PC-3 (cell line): ENCODE measurements at regions not wholly inside any gene's neighbourhood (a gene's known extent, or its start where the extent isn't known, plus 50 kb on each side); places are given as distances from the start of the nearest gene placed in this dataset.
A peak's percentile ranks its signal among the peaks of the same experiment; 100 is the strongest.

ENCODE experiments used
- ATAC-seq: fragments of 200-7000 bp; cut with Tn5 transposase; 2 replicates; pipeline ENCODE4 v1.9.1; 2020; ENCODE audit warnings: mild to moderate bottlenecking, moderate library complexity
- BruUV-seq: library from RNA; stranded (reverse); fragments of 400-500 nt; replicated peaks from 2 replicates; lab custom pipeline; 2021; lab: Mats Ljungman, UMichigan
- CTCF ChIA-PET: fragments of 300-600 bp; sonication (Branson Sonifier 250); formaldehyde crosslinking; loops from one replicate; lab custom pipeline; 2022; ENCODE audit warnings: antibody characterized with exemption; lab: Charles Lee
- POLR2A ChIA-PET: fragments of 300-600 bp; sonication (Branson Sonifier 250); formaldehyde crosslinking; loops from one replicate; lab custom pipeline; 2022; ENCODE audit warnings: antibody characterized with exemption; ENCODE audit not compliant: unreplicated experiment; lab: Charles Lee
- DNase-seq: peaks from one replicate; pipeline ENCODE4 v3.0.0-alpha.2; 2015
- H2AFZ ChIP-seq: fragments of 300-600 bp; sonication (generic); 2 replicates; pipeline ENCODE4 v1.6.0; 2016; ENCODE audit warnings: antibody characterized with exemption, low read length
- H3F3A ChIP-seq: fragments of 300-600 bp; sonication (generic); one replicate; pipeline ENCODE4 v1.6.0; 2017; ENCODE audit warnings: antibody characterized with exemption, low read length, control low read depth, mild to moderate bottlenecking; ENCODE audit not compliant: unreplicated experiment
- H3K27ac ChIP-seq: fragments of 300-600 bp; sonication (generic); 2 replicates; pipeline ENCODE4 v1.5.1; 2016; ENCODE audit warnings: mild to moderate bottlenecking, low read length
- H3K27me3 ChIP-seq: fragments of 300-600 bp; sonication (generic); 2 replicates; pipeline ENCODE4 v1.6.1; 2016; ENCODE audit warnings: low read length, mixed read lengths
- H3K36me3 ChIP-seq: fragments of 300-600 bp; sonication (generic); 2 replicates; pipeline ENCODE4 v1.6.1; 2016; ENCODE audit warnings: low read depth, mixed run types, low read length, mixed read lengths
- H3K4me1 ChIP-seq: fragments of 300-600 bp; sonication (generic); 2 replicates; pipeline ENCODE4 v1.5.1; 2016; ENCODE audit warnings: low read length; ENCODE audit not compliant: insufficient read depth
- H3K4me2 ChIP-seq: fragments of 300-600 bp; sonication (generic); 2 replicates; pipeline ENCODE4 v1.6.0; 2016; ENCODE audit warnings: low read length
- H3K4me3 ChIP-seq: fragments of 300-600 bp; sonication (generic); 2 replicates; pipeline ENCODE4 v1.5.1; 2016; ENCODE audit warnings: mild to moderate bottlenecking, low read length, mixed read lengths
- H3K79me2 ChIP-seq: fragments of 300-600 bp; sonication (generic); 2 replicates; pipeline ENCODE4 v1.6.1; 2017; ENCODE audit warnings: low read length, mixed read lengths
- H3K9ac ChIP-seq: fragments of 300-600 bp; sonication (generic); 2 replicates; pipeline ENCODE4 v1.6.0; 2016; ENCODE audit warnings: mild to moderate bottlenecking, low read length
- H3K9me2 ChIP-seq: fragments of 300-600 bp; sonication (generic); replicated peaks from 2 replicates; pipeline ENCODE4 v1.6.1; 2016; ENCODE audit warnings: mixed run types, low read length, mixed read lengths
- H3K9me3 ChIP-seq: fragments of 300-600 bp; sonication (generic); 2 replicates; pipeline ENCODE4 v1.6.1; 2016; ENCODE audit warnings: low read length, mixed read lengths
- H4K20me1 ChIP-seq: fragments of 300-600 bp; sonication (generic); 2 replicates; pipeline ENCODE4 v1.6.1; 2016; ENCODE audit warnings: low read length, mixed read lengths
- CTCF ChIP-seq: fragments of 300-600 bp; sonication (generic); conservative IDR thresholded peaks from 2 replicates; pipeline ENCODE4 v1.5.1; 2017; ENCODE audit warnings: antibody characterized with exemption, low read depth, mild to moderate bottlenecking, low read length
- EZH2 ChIP-seq: fragments of 300-600 bp; sonication (generic); IDR thresholded peaks from one replicate; pipeline ENCODE4 v1.6.1; 2017; ENCODE audit warnings: antibody characterized with exemption, mild to moderate bottlenecking, low read length; ENCODE audit not compliant: unreplicated experiment
- EZH2phosphoT487 ChIP-seq: fragments of 300-600 bp; sonication (generic); IDR thresholded peaks from 2 replicates; pipeline ENCODE4 v1.6.1; 2018; ENCODE audit warnings: mild to moderate bottlenecking, antibody characterized with exemption, low read length, borderline replicate concordance
- intact Hi-C: fragments of 100-400 bp; cut with micrococcal nuclease; formaldehyde crosslinking; loops from 2 replicates; pipeline ENCODE4 v1.9.0; 2023

- ATAC-seq (no peak), DNase-seq (no peak)
- no peaks in the 10 kb centered on the region for H4K20me1 ChIP-seq
- H3F3A ChIP-seq, result peaks cover 8% of the 10 kb centered on the region
- ChIA-PET POLR2A (no interaction called here), CTCF (no interaction called here)
- H3K9me3 ChIP-seq, result no peaks in the 10 kb centered on the region
- intact Hi-C loops, result no loop called here
- H3K27me3 ChIP-seq, result no peaks in the 10 kb centered on the region
- no peak overlapping the region for H2AFZ ChIP-seq
- H3K36me3 ChIP-seq, result no peaks in the 10 kb centered on the region
- no peak overlapping the region for H3K9ac ChIP-seq
- TF ChIP-seq EZH2, result no peak
- TF ChIP-seq CTCF, result no peak
- TF ChIP-seq EZH2phosphoT487, result no peak
- H3K9me2 ChIP-seq, result no peaks in the 10 kb centered on the region
- H3K79me2 ChIP-seq, result no peaks in the 10 kb centered on the region
- no peak overlapping the region for H3K4me2 ChIP-seq
- no TSS peak for BruUV-seq
- peaks cover 27% of the 10 kb centered on the region for H3K4me1 ChIP-seq
- no peak overlapping the region for H3K4me3 ChIP-seq
- no peak overlapping the region for H3K27ac ChIP-seq
These were observed 90.7 kb upstream of the MEF2A start for GRCh38 chr15:99474909-99475753.

GRCh38 chr15:99475754-99476412, 89.9 kb upstream of the MEF2A start:
- DNase-seq, result no peak
- Histone ChIP-seq H4K20me1 (no peaks in the 10 kb centered on the region), H2AFZ (peak overlapping the region; percentile 69), H3K4me1 (peaks cover 27% of the 10 kb centered on the region), H3K36me3 (no peaks in the 10 kb centered on the region), H3K9ac (0 out of 2 replicates have a peak overlapping the region, but pooled peaks have one; percentile 26), H3K9me3 (no peaks in the 10 kb centered on the region), H3K9me2 (no peaks in the 10 kb centered on the region), H3K4me2 (peak overlapping the region; percentile 60), H3F3A (peaks cover 8% of the 10 kb centered on the region), H3K27me3 (no peaks in the 10 kb centered on the region), H3K27ac (peak overlapping the region; percentile 86), H3K79me2 (no peaks in the 10 kb centered on the region), H3K4me3 (no peak overlapping the region)
- CTCF ChIA-PET, result interaction anchor here (0.6 kb wide), 1 partner anchor 254 kb away, joined by 3 read pairs; no protein-coding TSS in a partner anchor
- TF ChIP-seq CTCF, result no peak
- no peak for TF ChIP-seq EZH2
- TF ChIP-seq EZH2phosphoT487, result no peak
- POLR2A ChIA-PET, result interaction anchor here (0.6 kb wide), 1 partner anchor 36 kb away, joined by 4 read pairs; no protein-coding TSS in a partner anchor
- no TSS peak for BruUV-seq
- intact Hi-C loops, result no loop called here
- no peak for ATAC-seq
